ENCODE measurements at regions not wholly inside any gene's neighbourhood (a gene's known extent, or its start where the extent isn't known, plus 50 kb on each side); places are given as distances from the start of the nearest gene placed in this dataset.

GRCh38 chr11:79959318-79959717 is 518.5 kb upstream of the TENM4 start:
- intact Hi-C loops (cut with micrococcal nuclease) (no loop called here), dilution Hi-C loops (cut with MboI; ENCODE audit: extremely low pct_ligation_motif_present, low sequenced_read_pairs) (no loop called here)
- no peaks in the 10 kb centered on the region for H3K9me1 ChIP-seq (replicated peaks; ENCODE audit: control insufficient read depth, extremely low read depth, insufficient read depth, low read length)
- H3K36me3 ChIP-seq (ENCODE audit: control insufficient read depth in 2 of 2, extremely low read depth in 1 of 2, insufficient read depth in 2 of 2, low read length in 2 of 2), result no peaks in the 10 kb centered on the region
- no peaks in the 10 kb centered on the region for H4K20me1 ChIP-seq (replicated peaks; ENCODE audit: control insufficient read depth, extremely low read depth, insufficient read depth, low read length)
- H3K4me3 ChIP-seq (replicated peaks in 1 of 3; ENCODE audit: insufficient read depth in 1 of 3, low read depth in 1 of 3, low read length in 3 of 3), result no peak overlapping the region
- TF ChIP-seq EZH2 (IDR thresholded peaks at IDR 0.05; ENCODE audit: borderline replicate concordance, low read depth, low read length, severe bottlenecking), result no peak
- no peak for TF ChIP-seq FOS (IDR thresholded peaks at IDR 0.05; ENCODE audit: borderline replicate concordance, insufficient read depth, low read length)
- TF ChIP-seq, protein P1, sequence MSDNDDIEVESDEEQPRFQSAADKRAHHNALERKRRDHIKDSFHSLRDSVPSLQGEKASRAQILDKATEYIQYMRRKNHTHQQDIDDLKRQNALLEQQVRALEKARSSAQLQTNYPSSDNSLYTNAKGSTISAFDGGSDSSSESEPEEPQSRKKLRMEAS (IDR thresholded peaks at IDR 0.05; ENCODE audit: insufficient read depth, insufficient read length), result no peak
- TF ChIP-seq GATA2 (IDR thresholded peaks at IDR 0.05; ENCODE audit: insufficient read depth, insufficient read length, low read depth, low read length), result no peak
- no peak for TF ChIP-seq POLR2A (IDR thresholded peaks at IDR 0.05; ENCODE audit: low read depth, low read length)
- TF ChIP-seq MYC (IDR thresholded peaks at IDR 0.05; ENCODE audit: low read depth, low read length), result no peak
- no peak for TF ChIP-seq POLR2AphosphoS5 (IDR thresholded peaks at IDR 0.05; ENCODE audit: insufficient read depth, low read depth, low read length)
- TF ChIP-seq, protein P2, sequence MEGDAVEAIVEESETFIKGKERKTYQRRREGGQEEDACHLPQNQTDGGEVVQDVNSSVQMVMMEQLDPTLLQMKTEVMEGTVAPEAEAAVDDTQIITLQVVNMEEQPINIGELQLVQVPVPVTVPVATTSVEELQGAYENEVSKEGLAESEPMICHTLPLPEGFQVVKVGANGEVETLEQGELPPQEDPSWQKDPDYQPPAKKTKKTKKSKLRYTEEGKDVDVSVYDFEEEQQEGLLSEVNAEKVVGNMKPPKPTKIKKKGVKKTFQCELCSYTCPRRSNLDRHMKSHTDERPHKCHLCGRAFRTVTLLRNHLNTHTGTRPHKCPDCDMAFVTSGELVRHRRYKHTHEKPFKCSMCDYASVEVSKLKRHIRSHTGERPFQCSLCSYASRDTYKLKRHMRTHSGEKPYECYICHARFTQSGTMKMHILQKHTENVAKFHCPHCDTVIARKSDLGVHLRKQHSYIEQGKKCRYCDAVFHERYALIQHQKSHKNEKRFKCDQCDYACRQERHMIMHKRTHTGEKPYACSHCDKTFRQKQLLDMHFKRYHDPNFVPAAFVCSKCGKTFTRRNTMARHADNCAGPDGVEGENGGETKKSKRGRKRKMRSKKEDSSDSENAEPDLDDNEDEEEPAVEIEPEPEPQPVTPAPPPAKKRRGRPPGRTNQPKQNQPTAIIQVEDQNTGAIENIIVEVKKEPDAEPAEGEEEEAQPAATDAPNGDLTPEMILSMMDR (IDR thresholded peaks at IDR 0.05; ENCODE audit: extremely low read depth in 1 of 2, insufficient read depth in 1 of 2, low read depth in 1 of 2, low read length in 2 of 2), result no peak
- no peak for TF ChIP-seq JUN (IDR thresholded peaks at IDR 0.05; ENCODE audit: borderline replicate concordance, insufficient read depth, insufficient read length, low read depth)
- POLR2A ChIA-PET, result no interaction called here
- FAIRE-seq, result no peak
- DNase-seq (ENCODE audit: low read depth, low spot score), result no peak
- CTCF ChIA-PET, result no interaction called here
- BruUV-seq (replicated peaks), result no TSS peak
- peaks cover 6% of the 10 kb centered on the region for H3K9me3 ChIP-seq (replicated peaks; ENCODE audit: control insufficient read depth, insufficient read depth, low read length)
- H3K27me3 ChIP-seq (ENCODE audit: control insufficient read depth in 2 of 2, insufficient read depth in 2 of 2, low read length in 2 of 2), result no peaks in the 10 kb centered on the region
- no peak overlapping the region for H3K9ac ChIP-seq (replicated peaks; ENCODE audit: extremely low read depth, insufficient read depth, low read length)
- no peak overlapping the region for H3K27ac ChIP-seq (ENCODE audit: insufficient read depth, low read depth, low read length)
- no peaks in the 10 kb centered on the region for H3K4me1 ChIP-seq (ENCODE audit: control insufficient read depth, extremely low read depth, insufficient read depth, low read length)
- H3K4me2 ChIP-seq (ENCODE audit: insufficient read depth, low read length), result no peak overlapping the region
- no peaks in the 10 kb centered on the region for H3K79me2 ChIP-seq (ENCODE audit: control insufficient read depth, insufficient read depth, low read length)
- H2AFZ ChIP-seq (ENCODE audit: low read depth, low read length), result no peak overlapping the region
